ENCODE measurements at regions not wholly inside any gene's neighbourhood (a gene's known extent, or its start where the extent isn't known, plus 50 kb on each side); places are given as distances from the start of the nearest gene placed in this dataset.

GRCh38 chr10:44033008-44033407 is 351.9 kb downstream of the CXCL12 start:
- Histone ChIP-seq H3K4me1 (ENCODE audit: control insufficient read depth in 1 of 2, insufficient read depth in 2 of 2, low read length in 2 of 2) (peaks cover 0 to 5% of the 10 kb centered on the region in 2 donors), H3K4me3 (ENCODE audit: low read depth in 1 of 2, low read length in 2 of 2) (no peak overlapping the region), H3K27me3 (ENCODE audit: low read depth, low read length) (no peaks in the 10 kb centered on the region), H3K36me3 (ENCODE audit: control insufficient read depth in 1 of 2, insufficient read depth in 2 of 2, low read length in 2 of 2) (no peaks in the 10 kb centered on the region), H3K27ac (ENCODE audit: low read length) (no peak overlapping the region), H3K9me3 (ENCODE audit: control insufficient read depth in 1 of 2, low read length in 2 of 2) (no peaks in the 10 kb centered on the region)

GRCh38 chr10:44032216-44032615 is 352.7 kb downstream of the CXCL12 start:
- Histone ChIP-seq H3K4me3 (ENCODE audit: low read depth in 1 of 2, low read length in 2 of 2) (no peak overlapping the region), H3K27ac (ENCODE audit: low read length) (no peak overlapping the region), H3K9me3 (ENCODE audit: control insufficient read depth in 1 of 2, low read length in 2 of 2) (no peaks in the 10 kb centered on the region), H3K27me3 (ENCODE audit: low read depth, low read length) (no peaks in the 10 kb centered on the region), H3K4me1 (ENCODE audit: control insufficient read depth in 1 of 2, insufficient read depth in 2 of 2, low read length in 2 of 2) (peaks cover 0 to 5% of the 10 kb centered on the region in 2 donors), H3K36me3 (ENCODE audit: control insufficient read depth in 1 of 2, insufficient read depth in 2 of 2, low read length in 2 of 2) (no peaks in the 10 kb centered on the region)

- H3K36me3 ChIP-seq (ENCODE audit: control insufficient read depth in 1 of 2, insufficient read depth in 2 of 2, low read length in 2 of 2), result no peaks in the 10 kb centered on the region
- H3K27ac ChIP-seq (ENCODE audit: low read length), result no peak overlapping the region
- H3K27me3 ChIP-seq (ENCODE audit: low read depth, low read length), result no peaks in the 10 kb centered on the region
- no peaks in the 10 kb centered on the region for H3K9me3 ChIP-seq (ENCODE audit: control insufficient read depth in 1 of 2, low read length in 2 of 2)
- no peak overlapping the region for H3K4me3 ChIP-seq (ENCODE audit: low read depth in 1 of 2, low read length in 2 of 2)
- H3K4me1 ChIP-seq (ENCODE audit: control insufficient read depth in 1 of 2, insufficient read depth in 2 of 2, low read length in 2 of 2), result peaks cover 0 to 5% of the 10 kb centered on the region in 2 donors
These were observed 354.2 kb downstream of the CXCL12 start for GRCh38 chr10:44030738-44031137.

- no peak overlapping the region for H3K4me3 ChIP-seq (ENCODE audit: low read depth in 1 of 2, low read length in 2 of 2)
- H3K27ac ChIP-seq (ENCODE audit: low read length), result no peak overlapping the region
- no peaks in the 10 kb centered on the region for H3K36me3 ChIP-seq (ENCODE audit: control insufficient read depth in 1 of 2, insufficient read depth in 2 of 2, low read length in 2 of 2)
- peaks cover 0 to 5% of the 10 kb centered on the region in 2 donors for H3K4me1 ChIP-seq (ENCODE audit: control insufficient read depth in 1 of 2, insufficient read depth in 2 of 2, low read length in 2 of 2)
- no peaks in the 10 kb centered on the region for H3K9me3 ChIP-seq (ENCODE audit: control insufficient read depth in 1 of 2, low read length in 2 of 2)
- H3K27me3 ChIP-seq (ENCODE audit: low read depth, low read length), result no peaks in the 10 kb centered on the region
These were observed 354.8 kb downstream of the CXCL12 start for GRCh38 chr10:44030132-44030531.

GRCh38 chr10:44028384-44029137 is 356.3 kb downstream of the CXCL12 start:
- H3K27ac ChIP-seq (ENCODE audit: low read length), result no peak overlapping the region
- H3K4me1 ChIP-seq (ENCODE audit: control insufficient read depth in 1 of 2, insufficient read depth in 2 of 2, low read length in 2 of 2), result peaks cover 0 to 5% of the 10 kb centered on the region in 2 donors
- no peaks in the 10 kb centered on the region for H3K9me3 ChIP-seq (ENCODE audit: control insufficient read depth in 1 of 2, low read length in 2 of 2)
- H3K4me3 ChIP-seq (ENCODE audit: low read depth in 1 of 2, low read length in 2 of 2), result no peak overlapping the region
- no peaks in the 10 kb centered on the region for H3K27me3 ChIP-seq (ENCODE audit: low read depth, low read length)
- no peaks in the 10 kb centered on the region for H3K36me3 ChIP-seq (ENCODE audit: control insufficient read depth in 1 of 2, insufficient read depth in 2 of 2, low read length in 2 of 2)

- H3K4me1 ChIP-seq (ENCODE audit: control insufficient read depth in 1 of 2, insufficient read depth in 2 of 2, low read length in 2 of 2), result no peaks in the 10 kb centered on the region
- no peaks in the 10 kb centered on the region for H3K9me3 ChIP-seq (ENCODE audit: control insufficient read depth in 1 of 2, low read length in 2 of 2)
- H3K27me3 ChIP-seq (ENCODE audit: low read depth, low read length), result no peaks in the 10 kb centered on the region
- no peak overlapping the region for H3K4me3 ChIP-seq (ENCODE audit: low read depth in 1 of 2, low read length in 2 of 2)
- no peaks in the 10 kb centered on the region for H3K36me3 ChIP-seq (ENCODE audit: control insufficient read depth in 1 of 2, insufficient read depth in 2 of 2, low read length in 2 of 2)
- no peak overlapping the region for H3K27ac ChIP-seq (ENCODE audit: low read length)
These were observed 360.4 kb downstream of the CXCL12 start for GRCh38 chr10:44024356-44025116.

GRCh38 chr10:44023517-44023916 is 361.4 kb downstream of the CXCL12 start:
- Histone ChIP-seq H3K4me1 (ENCODE audit: control insufficient read depth in 1 of 2, insufficient read depth in 2 of 2, low read length in 2 of 2) (no peaks in the 10 kb centered on the region), H3K4me3 (ENCODE audit: low read depth in 1 of 2, low read length in 2 of 2) (no peak overlapping the region), H3K27ac (ENCODE audit: low read length) (no peak overlapping the region), H3K9me3 (ENCODE audit: control insufficient read depth in 1 of 2, low read length in 2 of 2) (no peaks in the 10 kb centered on the region), H3K27me3 (ENCODE audit: low read depth, low read length) (no peaks in the 10 kb centered on the region), H3K36me3 (ENCODE audit: control insufficient read depth in 1 of 2, insufficient read depth in 2 of 2, low read length in 2 of 2) (no peaks in the 10 kb centered on the region)

- Histone ChIP-seq H3K27ac (ENCODE audit: low read length) (no peak overlapping the region), H3K4me3 (ENCODE audit: low read depth in 1 of 2, low read length in 2 of 2) (no peak overlapping the region), H3K36me3 (ENCODE audit: control insufficient read depth in 1 of 2, insufficient read depth in 2 of 2, low read length in 2 of 2) (no peaks in the 10 kb centered on the region), H3K27me3 (ENCODE audit: low read depth, low read length) (no peaks in the 10 kb centered on the region), H3K9me3 (ENCODE audit: control insufficient read depth in 1 of 2, low read length in 2 of 2) (no peaks in the 10 kb centered on the region), H3K4me1 (ENCODE audit: control insufficient read depth in 1 of 2, insufficient read depth in 2 of 2, low read length in 2 of 2) (peaks cover 0 to 5% of the 10 kb centered on the region in 2 donors)
These were observed 362.7 kb downstream of the CXCL12 start for GRCh38 chr10:44022203-44022602.

- Histone ChIP-seq H3K27ac (ENCODE audit: low read length) (no peak overlapping the region), H3K27me3 (ENCODE audit: low read depth, low read length) (no peaks in the 10 kb centered on the region), H3K4me3 (ENCODE audit: low read depth in 1 of 2, low read length in 2 of 2) (no peak overlapping the region), H3K36me3 (ENCODE audit: control insufficient read depth in 1 of 2, insufficient read depth in 2 of 2, low read length in 2 of 2) (no peaks in the 10 kb centered on the region), H3K9me3 (ENCODE audit: control insufficient read depth in 1 of 2, low read length in 2 of 2) (no peaks in the 10 kb centered on the region), H3K4me1 (ENCODE audit: control insufficient read depth in 1 of 2, insufficient read depth in 2 of 2, low read length in 2 of 2) (peaks cover 0 to 8% of the 10 kb centered on the region in 2 donors)
These were observed 364.4 kb downstream of the CXCL12 start for GRCh38 chr10:44020322-44021111.

GRCh38 chr10:44017483-44018145 is 367.3 kb downstream of the CXCL12 start:
- Histone ChIP-seq H3K27ac (ENCODE audit: low read length) (no peak overlapping the region), H3K36me3 (ENCODE audit: control insufficient read depth in 1 of 2, insufficient read depth in 2 of 2, low read length in 2 of 2) (no peaks in the 10 kb centered on the region), H3K4me1 (ENCODE audit: control insufficient read depth in 1 of 2, insufficient read depth in 2 of 2, low read length in 2 of 2) (peaks cover 0 to 19% of the 10 kb centered on the region in 2 donors), H3K27me3 (ENCODE audit: low read depth, low read length) (no peaks in the 10 kb centered on the region), H3K4me3 (ENCODE audit: low read depth in 1 of 2, low read length in 2 of 2) (no peak overlapping the region), H3K9me3 (ENCODE audit: control insufficient read depth in 1 of 2, low read length in 2 of 2) (no peaks in the 10 kb centered on the region)
